Testis (tissue), 2 donors: ENCODE measurements at regions not wholly inside any gene's neighbourhood (a gene's known extent, or its start where the extent isn't known, plus 50 kb on each side); places are given as distances from the start of the nearest gene placed in this dataset.
A peak's percentile ranks its signal among the peaks of the same experiment; 100 is the strongest.
"Not testable (repeated sequence)": the region's sequence is repeated elsewhere in the genome, so short reads cannot be mapped to it uniquely, and the experiment has no call there.

ENCODE experiments used
- DNase-seq: peaks from one replicate; pipeline ENCODE4 v3.0.0-alpha.2; 2019
- H3K27ac ChIP-seq, 2 donors: fragments of 200-600 bp; sonication (generic); one replicate each; pipeline ENCODE4 v1.5.1; 2019
- H3K27me3 ChIP-seq: fragments of 200-600 bp; sonication (generic); one replicate; pipeline ENCODE4 v1.5.1; 2019
- H3K36me3 ChIP-seq: fragments of 200-600 bp; sonication (generic); one replicate; pipeline ENCODE4 v1.5.1; 2017; ENCODE audit warnings: low read depth; ENCODE audit errors: missing control alignments
- H3K4me1 ChIP-seq: fragments of 200-600 bp; sonication (generic); one replicate; pipeline ENCODE4 v1.5.1; 2019
- H3K4me3 ChIP-seq, 2 donors: fragments of 200-600 bp; sonication (generic); one replicate each; pipeline ENCODE4 v1.5.1; 2017 to 2019
- H3K9me3 ChIP-seq: fragments of 200-600 bp; sonication (generic); one replicate; pipeline ENCODE4 v1.5.1; 2017
- CTCF ChIP-seq, 3 experiments: fragments of 450-650 bp in 2 of 3; fragments of 200-600 bp in 1 of 3; sonication (generic) in 1 of 3; IDR thresholded peaks; one replicate each; pipeline ENCODE4 v1.5.1; 2016 to 2019; ENCODE audit warnings: antibody characterized with exemption in 3 of 3, mild to moderate bottlenecking in 2 of 3, moderate library complexity in 1 of 3
- POLR2A ChIP-seq: fragments of 450-650 bp; IDR thresholded peaks from one replicate; pipeline ENCODE4 v1.6.1; 2017; ENCODE audit warnings: antibody characterized with exemption, mild to moderate bottlenecking, moderate library complexity
- WGBS, 2 donors: methylation state at CpG; one replicate each; pipeline ENCODE4 v1.1.5; 2018; 5-methylcytosine and 5-hydroxymethylcytosine counted together
- intact Hi-C: fragments of 100-400 bp; cut with DNase I; formaldehyde crosslinking; loops from one replicate; pipeline ENCODE4 v1.15.1; 2023; ENCODE audit warnings: low total_unique reads

GRCh38 chr7:15816835-15817426, 130.4 kb upstream of the MEOX2 start:
- no peaks in the 10 kb centered on the region for H3K27me3 ChIP-seq
- TF ChIP-seq CTCF (IDR thresholded peaks at IDR 0.05) = no peak
- no peak for TF ChIP-seq POLR2A
- no peak overlapping the region for H3K4me3 ChIP-seq
- H3K27ac ChIP-seq = no peak overlapping the region
- WGBS, 2 donors = 61 to 68% methylated on average over 3 of the region's 3 CpGs
- no peaks in the 10 kb centered on the region for H3K4me1 ChIP-seq
- no peaks in the 10 kb centered on the region for H3K36me3 ChIP-seq
- DNase-seq = no peak
- H3K9me3 ChIP-seq = no peaks in the 10 kb centered on the region
- intact Hi-C loops = no loop called here

- H3K9me3 ChIP-seq = no peaks in the 10 kb centered on the region
- no peak overlapping the region for H3K27ac ChIP-seq
- H3K4me3 ChIP-seq = no peak overlapping the region
- DNase-seq = no peak
- H3K4me1 ChIP-seq = no peaks in the 10 kb centered on the region
- intact Hi-C loops = no loop called here
- no peaks in the 10 kb centered on the region for H3K27me3 ChIP-seq
- TF ChIP-seq POLR2A = no peak
- TF ChIP-seq CTCF (IDR thresholded peaks at IDR 0.05) = no peak
- no peaks in the 10 kb centered on the region for H3K36me3 ChIP-seq
- 93 to 96% methylated on average over 1 of the region's 1 CpG for WGBS, 2 donors
Observed at GRCh38 chr7:15813448-15813847, 127.0 kb upstream of the MEOX2 start.

- H3K36me3 ChIP-seq, DNase-seq, H3K27me3 ChIP-seq, H3K27ac ChIP-seq, H3K9me3 ChIP-seq, intact Hi-C loops, H3K4me3 ChIP-seq, H3K4me1 ChIP-seq: not testable (repeated sequence)
- 67 to 90% methylated on average over 1 of the region's 1 CpG for WGBS, 2 donors
Observed at GRCh38 chr7:15810383-15810782, 123.9 kb upstream of the MEOX2 start.

GRCh38 chr7:15809936-15810335, 123.5 kb upstream of the MEOX2 start:
- DNase-seq, intact Hi-C loops, H3K4me3 ChIP-seq, H3K27ac ChIP-seq, H3K4me1 ChIP-seq, H3K27me3 ChIP-seq, H3K9me3 ChIP-seq, H3K36me3 ChIP-seq: not testable (repeated sequence)
- WGBS, 2 donors = 95% methylated on average over 1 of the region's 1 CpG; no CpG with 5 or more reads in 1 of the 2 donors

GRCh38 chr7:15805891-15806290, 119.4 kb upstream of the MEOX2 start:
- Histone ChIP-seq H3K4me3 (no peak overlapping the region), H3K4me1 (no peaks in the 10 kb centered on the region), H3K27ac (no peak overlapping the region), H3K9me3 (no peaks in the 10 kb centered on the region), H3K36me3 (no peaks in the 10 kb centered on the region), H3K27me3 (no peaks in the 10 kb centered on the region)
- TF ChIP-seq CTCF (IDR thresholded peaks at IDR 0.05) (no peak), POLR2A (no peak)
- DNase-seq = no peak
- 64 to 72% methylated on average over 2 of the region's 2 CpGs for WGBS, 2 donors
- intact Hi-C loops = no loop called here

GRCh38 chr7:15802425-15802824, 115.9 kb upstream of the MEOX2 start:
- Histone ChIP-seq H3K4me3 (no peak overlapping the region), H3K27me3 (no peaks in the 10 kb centered on the region), H3K9me3 (no peaks in the 10 kb centered on the region), H3K36me3 (no peaks in the 10 kb centered on the region), H3K4me1 (no peaks in the 10 kb centered on the region), H3K27ac (peak overlapping the region in 1 of 2 donors; percentile 71)
- whole genome bisulfite sequencing, 2 donors = 50 to 61% methylated on average over 1 of the region's 1 CpG
- TF ChIP-seq CTCF (IDR thresholded peaks at IDR 0.05) (no peak), POLR2A (no peak)
- DNase-seq = no peak
- intact Hi-C loops = no loop called here
